MM.1S (cell line): ENCODE measurements at regions not wholly inside any gene's neighbourhood (a gene's known extent, or its start where the extent isn't known, plus 50 kb on each side); places are given as distances from the start of the nearest gene placed in this dataset.

ENCODE experiments used
- DNase-seq: peaks from one replicate; pipeline ENCODE4 v3.0.0-alpha.2; 2015
- H2AFZ ChIP-seq: fragments of 300-600 bp; sonication (generic); 2 replicates; pipeline ENCODE4 v1.6.0; 2016; ENCODE audit warnings: antibody characterized with exemption, low read length
- H3F3A ChIP-seq: fragments of 300-600 bp; sonication (generic); 2 replicates; pipeline ENCODE4 v1.6.1; 2016; ENCODE audit warnings: mild to moderate bottlenecking, antibody characterized with exemption, low read length, moderate library complexity, mixed read lengths; ENCODE audit not compliant: insufficient read depth
- H3K27ac ChIP-seq: fragments of 300-600 bp; sonication (generic); 2 replicates; pipeline ENCODE4 v1.5.1; 2016; ENCODE audit warnings: mild to moderate bottlenecking, low read length
- H3K27me3 ChIP-seq: fragments of 300-600 bp; sonication (generic); replicated peaks from 2 replicates; pipeline ENCODE4 v1.6.0; 2016; ENCODE audit warnings: low read length; ENCODE audit not compliant: insufficient read depth
- H3K36me3 ChIP-seq: fragments of 300-600 bp; sonication (generic); replicated peaks from 2 replicates; pipeline ENCODE4 v1.6.1; 2016; ENCODE audit warnings: mild to moderate bottlenecking, low read length, mixed read lengths; ENCODE audit not compliant: insufficient read depth
- H3K4me1 ChIP-seq: fragments of 300-600 bp; sonication (generic); 2 replicates; pipeline ENCODE4 v1.6.1; 2016; ENCODE audit warnings: low read length, mixed read lengths
- H3K4me2 ChIP-seq: fragments of 300-600 bp; sonication (generic); 2 replicates; pipeline ENCODE4 v1.6.0; 2016; ENCODE audit warnings: low read depth, low read length
- H3K4me3 ChIP-seq: fragments of 300-600 bp; sonication (generic); 2 replicates; pipeline ENCODE4 v1.5.1; 2016; ENCODE audit warnings: low read length, mixed read lengths
- H3K79me2 ChIP-seq: fragments of 300-600 bp; sonication (generic); 2 replicates; pipeline ENCODE4 v1.6.1; 2016; ENCODE audit warnings: mixed run types, low read length, mixed read lengths
- H3K9ac ChIP-seq: fragments of 300-600 bp; sonication (generic); 2 replicates; pipeline ENCODE4 v1.6.1; 2016; ENCODE audit warnings: low read length, mixed read lengths
- H3K9me2 ChIP-seq: fragments of 300-600 bp; sonication (generic); replicated peaks from 2 replicates; pipeline ENCODE4 v1.6.1; 2016; ENCODE audit warnings: mild to moderate bottlenecking, low read length, mixed read lengths; ENCODE audit not compliant: insufficient read depth
- H3K9me3 ChIP-seq: fragments of 300-600 bp; sonication (generic); replicated peaks from 2 replicates; pipeline ENCODE4 v1.6.1; 2016; ENCODE audit warnings: mild to moderate bottlenecking, low read length, mixed read lengths; ENCODE audit not compliant: insufficient read depth
- H4K20me1 ChIP-seq: fragments of 300-600 bp; sonication (generic); 2 replicates; pipeline ENCODE4 v1.6.1; 2016; ENCODE audit warnings: mild to moderate bottlenecking, low read length, moderate library complexity, mixed read lengths; ENCODE audit not compliant: insufficient read depth
- CTCF ChIP-seq: fragments of 300-600 bp; sonication (generic); IDR thresholded peaks from 2 replicates; pipeline ENCODE4 v1.5.1; 2016; ENCODE audit warnings: antibody characterized with exemption, low read length, mixed read lengths
- EZH2 ChIP-seq: fragments of 300-600 bp; sonication (generic); optimal IDR thresholded peaks from 2 replicates; pipeline ENCODE3; 2017; ENCODE audit warnings: low read depth, mild to moderate bottlenecking, antibody characterized with exemption, low read length, mixed read lengths
- EZH2phosphoT487 ChIP-seq: fragments of 300-600 bp; sonication (generic); IDR thresholded peaks from 2 replicates; pipeline ENCODE4 v1.6.1; 2018; ENCODE audit warnings: antibody characterized with exemption, low read length

- H3F3A ChIP-seq: no peaks in the 10 kb centered on the region
- H3K4me1 ChIP-seq: peaks cover 3% of the 10 kb centered on the region; the same call in 1 of the 2 replicates
Measured at GRCh38 chr14:51550636-51551035, 101.1 kb upstream of the FRMD6 start.

GRCh38 chr14:51552275-51552674 is 99.4 kb upstream of the FRMD6 start:
- Histone ChIP-seq H3K27me3 (no peaks in the 10 kb centered on the region), H3K36me3 (no peaks in the 10 kb centered on the region), H3K4me2 (no peak overlapping the region), H3K4me3 (no peak overlapping the region), H3K9me3 (no peaks in the 10 kb centered on the region), H3F3A (no peaks in the 10 kb centered on the region), H3K9me2 (no peaks in the 10 kb centered on the region), H3K27ac (no peak overlapping the region), H4K20me1 (no peaks in the 10 kb centered on the region), H2AFZ (no peak overlapping the region), H3K4me1 (peaks cover 3% of the 10 kb centered on the region; the same call in 1 of the 2 replicates), H3K79me2 (no peaks in the 10 kb centered on the region), H3K9ac (no peak overlapping the region)
- TF ChIP-seq EZH2: no peak
- TF ChIP-seq CTCF: no peak
- no peak for DNase-seq

More at GRCh38 chr14:51550636-51551035, 101.1 kb upstream of the FRMD6 start:
- no peaks in the 10 kb centered on the region for H4K20me1 ChIP-seq
- no peaks in the 10 kb centered on the region for H3K9me3 ChIP-seq
- no peaks in the 10 kb centered on the region for H3K27me3 ChIP-seq
- no peak overlapping the region for H3K4me3 ChIP-seq
- no peak overlapping the region for H3K27ac ChIP-seq
- no peaks in the 10 kb centered on the region for H3K9me2 ChIP-seq
- TF ChIP-seq EZH2 (no peak), CTCF (no peak), EZH2phosphoT487 (no peak)
- no peaks in the 10 kb centered on the region for H3K79me2 ChIP-seq
- no peaks in the 10 kb centered on the region for H3K36me3 ChIP-seq
- DNase-seq: no peak
- no peak overlapping the region for H3K4me2 ChIP-seq
- H2AFZ ChIP-seq: no peak overlapping the region
- H3K9ac ChIP-seq: no peak overlapping the region

GRCh38 chr14:51552768-51553404 is 98.8 kb upstream of the FRMD6 start:
- H3K27ac ChIP-seq: no peak overlapping the region
- H3K4me1 ChIP-seq: peaks cover 3% of the 10 kb centered on the region; the same call in 1 of the 2 replicates
- H3K27me3 ChIP-seq: no peaks in the 10 kb centered on the region
- no peak overlapping the region for H3K4me3 ChIP-seq
- TF ChIP-seq CTCF (no peak), EZH2 (no peak), EZH2phosphoT487 (no peak)
- no peaks in the 10 kb centered on the region for H3F3A ChIP-seq
- DNase-seq: no peak
- H3K9ac ChIP-seq: no peak overlapping the region
- H3K9me3 ChIP-seq: no peaks in the 10 kb centered on the region
- no peaks in the 10 kb centered on the region for H4K20me1 ChIP-seq
- H2AFZ ChIP-seq: no peak overlapping the region
- H3K4me2 ChIP-seq: no peak overlapping the region
- no peaks in the 10 kb centered on the region for H3K36me3 ChIP-seq
- no peaks in the 10 kb centered on the region for H3K9me2 ChIP-seq
- H3K79me2 ChIP-seq: no peaks in the 10 kb centered on the region
